H1 (cell line): ENCODE measurements at regions not wholly inside any gene's neighbourhood (a gene's known extent, or its start where the extent isn't known, plus 50 kb on each side); places are given as distances from the start of the nearest gene placed in this dataset.

ENCODE experiments used
- ATF3 ChIP-seq: IDR thresholded peaks from 2 replicates; pipeline ENCODE4 v1.6.1; 2011; ENCODE audit warnings: low read depth, mild to moderate bottlenecking, low read length; ENCODE audit not compliant: insufficient read depth
- CHD7 ChIP-seq: fragments of 300-600 bp; sonication (generic); IDR thresholded peaks from 2 replicates; pipeline ENCODE4 v1.7.1; 2012; ENCODE audit warnings: low read length, moderate library complexity, mild to moderate bottlenecking, inconsistent platforms; ENCODE audit not compliant: insufficient replicate concordance
- POU5F1 ChIP-seq: IDR thresholded peaks from 2 replicates; pipeline ENCODE4 v1.6.1; 2011; ENCODE audit warnings: low read depth, mild to moderate bottlenecking, low read length, moderate library complexity

GRCh38 chr13:81116461-81117282, 775.7 kb upstream of the SPRY2 start (continued):
- TF ChIP-seq CHD7 (no peak), ATF3 (no peak), POU5F1 (no peak)
